K562 (cell line): ENCODE measurements at regions not wholly inside any gene's neighbourhood (a gene's known extent, or its start where the extent isn't known, plus 50 kb on each side); places are given as distances from the start of the nearest gene placed in this dataset.

ENCODE experiments used
- ATAC-seq: fragments of 200-7000 bp; cut with Tn5 transposase; 3 replicates; pipeline ENCODE4 v1.9.1; 2020; ENCODE audit warnings: moderate library complexity
- BruUV-seq: library from RNA; stranded (reverse); fragments of 400-500 nt; replicated peaks from 2 replicates; lab custom pipeline; 2021; lab: Mats Ljungman, UMichigan
- CTCF ChIA-PET: fragments of 300-600 bp; formaldehyde crosslinking; extraction: SDS; loops from one replicate; lab custom pipeline; 2021; ENCODE audit warnings: low intra/inter-chr PET ratio; lab: Yijun Ruan, JAX
- POLR2A ChIA-PET: fragments of 300-600, 350-650 bp; sonication (Branson Sonifier 250); formaldehyde crosslinking; extraction: SDS; loops from one replicate; lab custom pipeline; 2021; ENCODE audit warnings: antibody characterized with exemption, inconsistent platforms; lab: Yijun Ruan, JAX
- DNase-seq, 4 experiments: peaks; one replicate each; pipeline versions ENCODE4 v3.0.0 to v3.0.0-alpha.2; 2011 to 2018; ENCODE audit warnings: low spot score in 3 of 4, mixed read lengths in 3 of 4; ENCODE audit errors: extremely low read depth in 1 of 4
- FAIRE-seq: peaks from 2 replicates; lab custom pipeline; 2011; peaks lifted over from hg19 to GRCh38; lab: Jason Lieb, UNC
- H2AFZ ChIP-seq: 2 replicates; pipeline ENCODE4 v1.6.0; 2011; ENCODE audit warnings: low read depth, low read length, control low read depth, inconsistent platforms
- H3K27ac ChIP-seq: fragments of 200-600 bp; 3 replicates; pipeline ENCODE4 v1.8.0; 2011; ENCODE audit warnings: low read depth, mild to moderate bottlenecking, control low read depth, inconsistent platforms, low read length, moderate library complexity, mixed read lengths; ENCODE audit errors: extremely low read depth
- H3K27me3 ChIP-seq, 2 experiments: fragments of 300-600 bp in 1 of 2; 2 replicates in 1 of 2; 3 replicates in 1 of 2; pipeline versions ENCODE4 v1.6.0 to v1.8.0; 2011; ENCODE audit warnings: inconsistent platforms in 2 of 2, low read length in 2 of 2, mild to moderate bottlenecking in 1 of 2, mixed read lengths in 1 of 2, moderate library complexity in 1 of 2; ENCODE audit not compliant: control insufficient read depth in 2 of 2, insufficient read depth in 2 of 2
- H3K36me3 ChIP-seq: fragments of 300-600 bp; 3 replicates; pipeline ENCODE4 v1.8.0; 2011; ENCODE audit warnings: mild to moderate bottlenecking, low read length, inconsistent platforms; ENCODE audit not compliant: control insufficient read depth, insufficient read depth
- H3K4me1 ChIP-seq, 2 experiments: fragments of 200-600 bp in 1 of 2; replicated peaks in 1 of 2; 2 replicates in 1 of 2; 3 replicates in 1 of 2; pipeline versions ENCODE4 v1.5.1 to v1.8.0; 2011; ENCODE audit warnings: inconsistent platforms in 2 of 2, low read length in 2 of 2, mild to moderate bottlenecking in 1 of 2, mixed read lengths in 1 of 2, moderate library complexity in 1 of 2; ENCODE audit not compliant: control insufficient read depth in 2 of 2, insufficient read depth in 2 of 2
- H3K4me2 ChIP-seq: 2 replicates; pipeline ENCODE4 v1.6.1; 2011; ENCODE audit warnings: low read length, control low read depth, inconsistent platforms, mixed read lengths; ENCODE audit not compliant: insufficient read depth
- H3K4me3 ChIP-seq: fragments of 200-600 bp; sonication (generic), shearing (Covaris generic); 2 replicates; pipeline ENCODE4 v1.5.1; 2016; ENCODE audit warnings: control low read depth, inconsistent platforms
- H3K79me2 ChIP-seq: fragments of 200-600 bp; 3 replicates; pipeline ENCODE4 v1.8.0; 2011; ENCODE audit warnings: low read length, inconsistent platforms; ENCODE audit not compliant: control insufficient read depth, insufficient read depth
- H3K9ac ChIP-seq, 2 experiments: 2 replicates each; pipeline versions ENCODE4 v1.6.0 to v1.6.1; 2011; ENCODE audit warnings: low read depth in 2 of 2, low read length in 2 of 2, control low read depth in 1 of 2, inconsistent platforms in 1 of 2, mild to moderate bottlenecking in 1 of 2, mixed read lengths in 1 of 2; ENCODE audit not compliant: insufficient read depth in 1 of 2
- H3K9me1 ChIP-seq: one replicate; pipeline ENCODE4 v1.6.0; 2011; ENCODE audit warnings: inconsistent platforms, mild to moderate bottlenecking, low read length, moderate library complexity; ENCODE audit not compliant: control insufficient read depth, insufficient read depth
- H3K9me3 ChIP-seq: replicated peaks from 2 replicates; pipeline ENCODE4 v1.5.1; 2011; ENCODE audit warnings: low read depth, low read length, inconsistent platforms; ENCODE audit not compliant: control insufficient read depth, insufficient read depth
- H4K20me1 ChIP-seq: replicated peaks from 2 replicates; pipeline ENCODE4 v1.6.1; 2011; ENCODE audit warnings: low read length, inconsistent platforms, mixed read lengths; ENCODE audit not compliant: control insufficient read depth, insufficient read depth
- CTCF ChIP-seq, 3 experiments: IDR thresholded peaks in 2 of 3; conservative IDR thresholded peaks in 1 of 3; 2 replicates each; pipeline ENCODE4 v1.5.1; 2011 to 2012; ENCODE audit warnings: low read length in 3 of 3, mild to moderate bottlenecking in 3 of 3, control low read depth in 2 of 3, improper control_type of control experiment in 1 of 3, inconsistent platforms in 1 of 3, low read depth in 1 of 3, mixed read lengths in 1 of 3, moderate library complexity in 1 of 3; ENCODE audit not compliant: insufficient read depth in 2 of 3
- HMBOX1 ChIP-seq: sonication (generic); IDR thresholded peaks from 2 replicates; pipeline ENCODE4 v1.6.1; 2016
- ILK ChIP-seq: fragments of 450-650 bp; IDR thresholded peaks from 2 replicates; pipeline ENCODE4 v1.6.1; 2016; ENCODE audit warnings: missing genetic modification characterization, low read depth, mild to moderate bottlenecking, missing compliant biosample characterization, moderate library complexity, borderline replicate concordance
- MEF2D ChIP-seq: conservative IDR thresholded peaks from 2 replicates; pipeline ENCODE4 v1.6.1; 2016; ENCODE audit warnings: low read depth, missing genetic modification characterization, missing compliant biosample characterization
- POLR2G ChIP-seq: fragments of 200-400 bp; formaldehyde crosslinking; IDR thresholded peaks from 2 replicates; pipeline ENCODE4 v1.6.1; 2017; ENCODE audit warnings: low read depth, mild to moderate bottlenecking, antibody characterized with exemption, low read length, moderate library complexity
- RAD21 ChIP-seq, 2 experiments: fragments of 250-450 bp in 1 of 2; fragments of 450-650 bp in 1 of 2; sonication (Bioruptor Pico) in 1 of 2; formaldehyde crosslinking in 1 of 2; IDR thresholded peaks in 1 of 2; conservative IDR thresholded peaks in 1 of 2; 2 replicates each; pipeline versions ENCODE4 v1.4.0 to v1.8.0; 2020 to 2022; ENCODE audit warnings: mild to moderate bottlenecking in 2 of 2, moderate library complexity in 1 of 2
- RB1 ChIP-seq: fragments of 450-650 bp; IDR thresholded peaks from 2 replicates; pipeline ENCODE4 v1.6.1; 2017; ENCODE audit warnings: low read depth, mild to moderate bottlenecking
- RBFOX2 ChIP-seq: fragments of 200-400 bp; formaldehyde crosslinking; IDR thresholded peaks from 2 replicates; pipeline ENCODE4 v1.6.1; 2017; ENCODE audit warnings: low read depth, mild to moderate bottlenecking, low read length, moderate library complexity
- SAFB ChIP-seq: fragments of 200-400 bp; formaldehyde crosslinking; IDR thresholded peaks from 2 replicates; pipeline ENCODE4 v1.6.1; 2017; ENCODE audit warnings: low read depth, low read length, borderline replicate concordance
- TRIM28 ChIP-seq: fragments of 450-650 bp; IDR thresholded peaks from 2 replicates; pipeline ENCODE4 v1.6.1; 2017
- TSC22D4 ChIP-seq: fragments of 450-650 bp; IDR thresholded peaks from 2 replicates; pipeline ENCODE4 v1.6.1; 2016; ENCODE audit warnings: missing genetic modification characterization, missing biosample characterization, control low read depth
- XRCC5 ChIP-seq: fragments of 200-400 bp; formaldehyde crosslinking; IDR thresholded peaks from 2 replicates; pipeline ENCODE4 v1.6.1; 2017; ENCODE audit warnings: low read depth, mild to moderate bottlenecking, low read length
- ZNF133 ChIP-seq: fragments of 250-450 bp; sonication (Bioruptor Pico); IDR thresholded peaks from 2 replicates; pipeline ENCODE4 v1.4.0; 2020; ENCODE audit warnings: mild to moderate bottlenecking
- ZNF239 ChIP-seq: fragments of 250-450 bp; sonication (Bioruptor Pico); IDR thresholded peaks from 2 replicates; pipeline ENCODE4 v1.4.0; 2020; ENCODE audit warnings: mild to moderate bottlenecking
- ZNF277 ChIP-seq: fragments of 250-450 bp; sonication (Bioruptor Pico); IDR thresholded peaks from 2 replicates; pipeline ENCODE4 v1.8.0; 2022; ENCODE audit warnings: inconsistent platforms, mild to moderate bottlenecking, moderate library complexity, borderline replicate concordance
- ZNF282 ChIP-seq: sonication (generic); formaldehyde crosslinking; IDR thresholded peaks from 2 replicates; pipeline ENCODE4 v1.8.1; 2023; ENCODE audit warnings: missing genetic modification reagents
- WGBS: fragments of 100-300 bp; shearing (Covaris generic); methylation state at CpG from one replicate; pipeline ENCODE4 v1.1.6; 2016; ENCODE audit warnings: low coverage, mixed read lengths; ENCODE audit not compliant: insufficient coverage; ENCODE audit errors: missing lambda C conversion rate; 5-methylcytosine and 5-hydroxymethylcytosine counted together
- in situ Hi-C: fragments of 300-500 bp; cut with MboI; formaldehyde crosslinking; loops from 4 replicates; pipeline ENCODE4 v1.15.0; 2018; ENCODE audit warnings: inconsistent platforms, mixed read lengths
- intact Hi-C: fragments of 100-400 bp; cut with micrococcal nuclease; formaldehyde crosslinking; loops from 2 replicates; pipeline ENCODE4 v1.14.2; 2022

GRCh38 chr6:165884813-165885765, 222.0 kb upstream of the PDE10A start:
- FAIRE-seq (peak; percentile 88), DNase-seq (peak; percentile 78 to 82 (median 80)), ATAC-seq (peak; percentile 100)
- ChIA-PET CTCF (interaction anchor here (0.6 to 2.2 kb wide), 2 partner anchors 221 to 1105 kb away, joined by 3 to 18 read pairs; no protein-coding TSS in a partner anchor), POLR2A (interaction anchor here (1.0 kb wide), 1 partner anchor 8 kb away, joined by 3 read pairs; no protein-coding TSS in a partner anchor)
- 5% methylated on average over 32 of the region's 32 CpGs for WGBS
- no peak overlapping the region for H3K9ac ChIP-seq
- no peak overlapping the region; the same call in 1 of the 2 replicates for H3K4me2 ChIP-seq
- no peaks in the 10 kb centered on the region for H3K79me2 ChIP-seq
- H3K9me3 ChIP-seq, result no peaks in the 10 kb centered on the region
- H3K36me3 ChIP-seq, result no peaks in the 10 kb centered on the region
- no peak overlapping the region for H3K27ac ChIP-seq
- in situ Hi-C loops, result loop anchor here (25.0 kb wide), 1 partner anchor 1452 kb away; the partner anchor contains the start of gene TTLL2
- H4K20me1 ChIP-seq, result no peaks in the 10 kb centered on the region
- H3K4me1 ChIP-seq, result no peaks in the 10 kb centered on the region
- no peaks in the 10 kb centered on the region; a peak in 1 of 5 replicates for H3K27me3 ChIP-seq
- no peak overlapping the region for H3K4me3 ChIP-seq
- peak overlapping the region; percentile 61 for H2AFZ ChIP-seq
- H3K9me1 ChIP-seq, result no peaks in the 10 kb centered on the region
- BruUV-seq, result no TSS peak
- intact Hi-C loops, result loop anchor here (1.0 to 5.0 kb wide), 3 partner anchors 214 to 387 kb away; no protein-coding TSS in a partner anchor
- TF ChIP-seq CTCF (IDR thresholded peaks at IDR 0.05 in 2 of 3, conservative IDR thresholded peaks at IDR 0.05 in 1 of 3; ENCODE audit: insufficient read depth in 2 of 3, low read depth in 1 of 3, low read length in 3 of 3), result peak; percentile 89 to 95 (median 92)
- TF ChIP-seq ZNF282, result no peak
- no peak for TF ChIP-seq RB1
- peak; percentile 74 to 87 for TF ChIP-seq RAD21 (CRISPR knock-in tag; conservative IDR thresholded peaks at IDR 0.05 in 1 of 2, IDR thresholded peaks at IDR 0.05 in 1 of 2)
- no peak for TF ChIP-seq ZNF133 (CRISPR knock-in tag)
- no peak for TF ChIP-seq ZNF277 (CRISPR knock-in tag)
- TF ChIP-seq MEF2D (tag), result no peak
- TF ChIP-seq HMBOX1, result no peak
- no peak for TF ChIP-seq ILK
- TF ChIP-seq SAFB, result no peak
- TF ChIP-seq POLR2G, result no peak
- TF ChIP-seq RBFOX2, result no peak
- 0 out of 2 replicates have a peak, but pooled peaks have one; percentile 41 for TF ChIP-seq XRCC5
- no peak for TF ChIP-seq TSC22D4 (tag)
- no peak for TF ChIP-seq ZNF239 (CRISPR knock-in tag)
- no peak for TF ChIP-seq TRIM28
